Esophagus muscularis mucosa (tissue), 3 donors: ENCODE measurements at regions not wholly inside any gene's neighbourhood (a gene's known extent, or its start where the extent isn't known, plus 50 kb on each side); places are given as distances from the start of the nearest gene placed in this dataset.

Source experiments
- CTCF ChIP-seq, 3 experiments: fragments of 200-600 bp in 2 of 3; fragments of 450-650 bp in 1 of 3; sonication (generic) in 2 of 3; IDR thresholded peaks; one replicate each; pipeline ENCODE4 v1.5.1; 2017 to 2019; ENCODE audit warnings: antibody characterized with exemption in 3 of 3, mild to moderate bottlenecking in 2 of 3, moderate library complexity in 1 of 3
- POLR2A ChIP-seq: fragments of 450-650 bp; IDR thresholded peaks from one replicate; pipeline ENCODE4 v1.6.1; 2017; ENCODE audit warnings: antibody characterized with exemption, moderate library complexity, mild to moderate bottlenecking, low read depth
- POLR2AphosphoS5 ChIP-seq, 2 donors: sonication (generic); formaldehyde crosslinking; IDR thresholded peaks; one replicate each; pipeline ENCODE4 v1.6.1; 2017; ENCODE audit warnings: antibody characterized with exemption in 2 of 2

GRCh38 chr5:143646961-143647360 lies 165.0 kb upstream of the HMHB1 start:
- TF ChIP-seq CTCF (IDR thresholded peaks at IDR 0.05) (no peak), POLR2A (no peak), POLR2AphosphoS5 (IDR thresholded peaks at IDR 0.05) (no peak)
